ENCODE measurements at regions not wholly inside any gene's neighbourhood (a gene's known extent, or its start where the extent isn't known, plus 50 kb on each side); places are given as distances from the start of the nearest gene placed in this dataset.
"Not testable (repeated sequence)": the region's sequence is repeated elsewhere in the genome, so short reads cannot be mapped to it uniquely, and the experiment has no call there.

DNA sequence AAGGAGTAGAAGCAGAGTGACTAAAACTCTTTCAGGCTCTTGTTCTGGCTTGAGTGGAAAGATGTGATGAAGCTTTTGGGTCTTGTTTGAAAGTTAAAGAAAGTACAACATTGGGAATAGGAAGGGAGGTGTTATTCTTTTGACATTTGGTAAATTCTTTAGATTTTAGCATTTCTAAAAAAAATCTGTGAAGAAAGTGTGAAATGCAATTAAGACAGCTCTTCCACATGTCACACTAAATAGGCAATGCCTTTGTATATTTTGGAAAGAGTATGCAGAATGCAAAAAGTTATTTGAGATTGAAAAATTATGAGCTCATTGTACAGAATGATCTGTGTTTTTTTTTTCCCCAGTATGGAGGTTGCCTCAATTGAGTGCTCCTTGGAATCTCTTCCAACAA, 532.2 kb upstream of the DPPA4 start:
- Histone ChIP-seq H3K9me3 (replicated peaks; ENCODE audit: low read length) (no peaks in the 10 kb centered on the region), H3K4me1 (ENCODE audit: control insufficient read depth, insufficient read depth, low read length) (no peaks in the 10 kb centered on the region), H3K36me3 (ENCODE audit: insufficient read depth, low read length) (no peaks in the 10 kb centered on the region), H3K9ac (ENCODE audit: low read depth, low read length) (no peak overlapping the region), H3K4me2 (ENCODE audit: low read length) (no peak overlapping the region), H3K27me3 (ENCODE audit: control insufficient read depth, insufficient read depth, low read length) (no peaks in the 10 kb centered on the region), H3K4me3 (ENCODE audit: low read length) (no peak overlapping the region)

- Histone ChIP-seq H3K27me3 (ENCODE audit: control insufficient read depth, insufficient read depth, low read length) (no peaks in the 10 kb centered on the region), H3K4me2 (ENCODE audit: low read length) (no peak overlapping the region), H3K4me1 (ENCODE audit: control insufficient read depth, insufficient read depth, low read length) (no peaks in the 10 kb centered on the region), H3K4me3 (ENCODE audit: low read length) (no peak overlapping the region), H3K9me3 (replicated peaks; ENCODE audit: low read length) (no peaks in the 10 kb centered on the region), H3K9ac (ENCODE audit: low read depth, low read length) (no peak overlapping the region), H3K36me3 (ENCODE audit: insufficient read depth, low read length) (no peaks in the 10 kb centered on the region)
These were observed 537.8 kb upstream of the DPPA4 start for GRCh38 chr3:109874896-109875708.

GRCh38 chr3:109877616-109878015, 540.3 kb upstream of the DPPA4 start:
- not testable (repeated sequence) for H3K4me3 ChIP-seq (ENCODE audit: low read length); H3K4me2 ChIP-seq (ENCODE audit: low read length); H3K9me3 ChIP-seq (replicated peaks; ENCODE audit: low read length); H3K9ac ChIP-seq (ENCODE audit: low read depth, low read length); H3K27me3 ChIP-seq (ENCODE audit: control insufficient read depth, insufficient read depth, low read length); H3K36me3 ChIP-seq (ENCODE audit: insufficient read depth, low read length); H3K4me1 ChIP-seq (ENCODE audit: control insufficient read depth, insufficient read depth, low read length)

GRCh38 chr3:109882144-109882543, 544.8 kb upstream of the DPPA4 start:
- Histone ChIP-seq H3K4me2 (ENCODE audit: low read length) (no peak overlapping the region), H3K4me3 (ENCODE audit: low read length) (no peak overlapping the region), H3K9me3 (replicated peaks; ENCODE audit: low read length) (no peaks in the 10 kb centered on the region), H3K4me1 (ENCODE audit: control insufficient read depth, insufficient read depth, low read length) (no peaks in the 10 kb centered on the region), H3K9ac (ENCODE audit: low read depth, low read length) (no peak overlapping the region), H3K27me3 (ENCODE audit: control insufficient read depth, insufficient read depth, low read length) (no peaks in the 10 kb centered on the region), H3K36me3 (ENCODE audit: insufficient read depth, low read length) (no peaks in the 10 kb centered on the region)

GRCh38 chr3:109887293-109887692, 549.9 kb upstream of the DPPA4 start:
- H3K36me3 ChIP-seq (ENCODE audit: insufficient read depth, low read length) = no peaks in the 10 kb centered on the region
- H3K9me3 ChIP-seq (replicated peaks; ENCODE audit: low read length) = no peaks in the 10 kb centered on the region
- H3K4me1 ChIP-seq (ENCODE audit: control insufficient read depth, insufficient read depth, low read length) = no peaks in the 10 kb centered on the region
- H3K9ac ChIP-seq (ENCODE audit: low read depth, low read length) = no peak overlapping the region
- no peak overlapping the region for H3K4me3 ChIP-seq (ENCODE audit: low read length)
- no peaks in the 10 kb centered on the region for H3K27me3 ChIP-seq (ENCODE audit: control insufficient read depth, insufficient read depth, low read length)
- H3K4me2 ChIP-seq (ENCODE audit: low read length) = no peak overlapping the region

- Histone ChIP-seq H3K27me3 (ENCODE audit: control insufficient read depth, insufficient read depth, low read length) (no peaks in the 10 kb centered on the region), H3K36me3 (ENCODE audit: insufficient read depth, low read length) (no peaks in the 10 kb centered on the region), H3K9me3 (replicated peaks; ENCODE audit: low read length) (no peaks in the 10 kb centered on the region), H3K4me2 (ENCODE audit: low read length) (no peak overlapping the region), H3K4me3 (ENCODE audit: low read length) (no peak overlapping the region), H3K4me1 (ENCODE audit: control insufficient read depth, insufficient read depth, low read length) (no peaks in the 10 kb centered on the region), H3K9ac (ENCODE audit: low read depth, low read length) (no peak overlapping the region)
These were observed 550.7 kb upstream of the DPPA4 start for GRCh38 chr3:109888026-109888425.

DNA sequence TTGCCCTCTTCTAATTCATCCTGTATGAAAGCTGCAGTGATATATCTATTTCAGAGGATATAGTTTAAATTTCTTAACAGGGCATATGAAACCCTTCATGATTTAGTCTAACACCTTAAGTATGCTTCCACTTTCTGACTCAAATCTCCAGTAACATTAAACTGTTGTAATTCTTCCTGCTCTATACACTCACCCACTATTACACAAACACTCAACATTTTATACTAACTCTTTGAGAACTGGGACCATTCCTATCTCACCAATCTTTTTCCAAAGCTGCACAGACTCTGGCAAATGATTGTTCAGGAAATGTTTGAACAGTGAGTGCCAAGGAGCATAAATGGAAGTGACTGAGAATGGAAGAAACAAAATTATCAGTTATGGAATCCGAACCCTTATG, 560.4 kb upstream of the DPPA4 start:
- Histone ChIP-seq H3K27me3 (ENCODE audit: control insufficient read depth, insufficient read depth, low read length) (no peaks in the 10 kb centered on the region), H3K4me1 (ENCODE audit: control insufficient read depth, insufficient read depth, low read length) (no peaks in the 10 kb centered on the region), H3K36me3 (ENCODE audit: insufficient read depth, low read length) (no peaks in the 10 kb centered on the region), H3K4me3 (ENCODE audit: low read length) (no peak overlapping the region), H3K9me3 (replicated peaks; ENCODE audit: low read length) (no peaks in the 10 kb centered on the region), H3K4me2 (ENCODE audit: low read length) (no peak overlapping the region), H3K9ac (ENCODE audit: low read depth, low read length) (no peak overlapping the region)

- Histone ChIP-seq H3K4me3 (ENCODE audit: low read length) (no peak overlapping the region), H3K4me2 (ENCODE audit: low read length) (no peak overlapping the region), H3K9ac (ENCODE audit: low read depth, low read length) (no peak overlapping the region), H3K9me3 (replicated peaks; ENCODE audit: low read length) (no peaks in the 10 kb centered on the region), H3K36me3 (ENCODE audit: insufficient read depth, low read length) (no peaks in the 10 kb centered on the region), H3K4me1 (ENCODE audit: control insufficient read depth, insufficient read depth, low read length) (no peaks in the 10 kb centered on the region), H3K27me3 (ENCODE audit: control insufficient read depth, insufficient read depth, low read length) (no peaks in the 10 kb centered on the region)
These were observed 562.6 kb upstream of the DPPA4 start for GRCh38 chr3:109899925-109900324.

DNA sequence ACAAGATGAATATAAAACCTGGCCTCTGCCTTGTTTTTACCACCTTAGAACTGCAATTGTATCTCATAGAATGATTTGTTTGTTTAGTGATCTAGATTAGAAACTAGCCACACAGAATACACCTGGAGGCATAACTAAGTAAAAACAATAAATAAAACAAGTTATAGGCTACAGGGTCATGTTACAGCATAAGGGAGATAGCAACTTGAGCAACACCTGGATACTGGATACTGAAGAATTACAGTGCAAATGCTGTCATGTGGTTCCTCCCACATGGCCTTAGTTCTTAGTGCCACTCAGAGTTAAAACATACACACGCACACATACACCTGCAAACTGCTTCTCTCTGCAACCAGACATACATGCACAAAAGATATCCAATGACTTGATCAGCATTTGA, 563.4 kb upstream of the DPPA4 start:
- Histone ChIP-seq H3K4me2 (ENCODE audit: low read length) (no peak overlapping the region), H3K27me3 (ENCODE audit: control insufficient read depth, insufficient read depth, low read length) (no peaks in the 10 kb centered on the region), H3K9ac (ENCODE audit: low read depth, low read length) (no peak overlapping the region), H3K4me1 (ENCODE audit: control insufficient read depth, insufficient read depth, low read length) (no peaks in the 10 kb centered on the region), H3K36me3 (ENCODE audit: insufficient read depth, low read length) (no peaks in the 10 kb centered on the region), H3K9me3 (replicated peaks; ENCODE audit: low read length) (no peaks in the 10 kb centered on the region), H3K4me3 (ENCODE audit: low read length) (no peak overlapping the region)

GRCh38 chr3:109902549-109902948, 565.2 kb upstream of the DPPA4 start:
- no peak overlapping the region for H3K9ac ChIP-seq (ENCODE audit: low read depth, low read length)
- no peak overlapping the region for H3K4me3 ChIP-seq (ENCODE audit: low read length)
- H3K4me2 ChIP-seq (ENCODE audit: low read length) = no peak overlapping the region
- H3K36me3 ChIP-seq (ENCODE audit: insufficient read depth, low read length) = no peaks in the 10 kb centered on the region
- H3K9me3 ChIP-seq (replicated peaks; ENCODE audit: low read length) = no peaks in the 10 kb centered on the region
- H3K27me3 ChIP-seq (ENCODE audit: control insufficient read depth, insufficient read depth, low read length) = no peaks in the 10 kb centered on the region
- no peaks in the 10 kb centered on the region for H3K4me1 ChIP-seq (ENCODE audit: control insufficient read depth, insufficient read depth, low read length)

DNA sequence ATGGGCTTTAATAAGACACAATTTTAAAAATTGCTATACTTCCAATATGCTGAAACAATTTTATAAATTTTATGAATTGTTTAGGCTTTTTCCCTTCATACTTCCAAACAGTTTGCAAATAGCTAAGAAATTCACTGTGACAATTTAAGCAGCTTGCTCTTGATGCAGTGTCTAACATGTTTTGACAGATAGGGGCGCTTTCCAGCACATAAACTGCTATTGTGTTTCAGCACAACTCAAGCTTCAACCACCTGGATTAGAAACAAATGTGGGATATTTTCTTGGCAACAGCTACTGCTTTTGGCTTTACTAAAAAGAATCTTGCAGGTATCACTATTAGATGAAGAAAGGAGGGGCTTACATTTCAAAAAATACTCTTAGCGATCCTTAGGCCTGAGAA, 565.8 kb upstream of the DPPA4 start:
- H3K36me3 ChIP-seq (ENCODE audit: insufficient read depth, low read length) = no peaks in the 10 kb centered on the region
- H3K9ac ChIP-seq (ENCODE audit: low read depth, low read length) = no peak overlapping the region
- no peaks in the 10 kb centered on the region for H3K9me3 ChIP-seq (replicated peaks; ENCODE audit: low read length)
- H3K27me3 ChIP-seq (ENCODE audit: control insufficient read depth, insufficient read depth, low read length) = no peaks in the 10 kb centered on the region
- no peak overlapping the region for H3K4me3 ChIP-seq (ENCODE audit: low read length)
- no peaks in the 10 kb centered on the region for H3K4me1 ChIP-seq (ENCODE audit: control insufficient read depth, insufficient read depth, low read length)
- H3K4me2 ChIP-seq (ENCODE audit: low read length) = no peak overlapping the region

DNA sequence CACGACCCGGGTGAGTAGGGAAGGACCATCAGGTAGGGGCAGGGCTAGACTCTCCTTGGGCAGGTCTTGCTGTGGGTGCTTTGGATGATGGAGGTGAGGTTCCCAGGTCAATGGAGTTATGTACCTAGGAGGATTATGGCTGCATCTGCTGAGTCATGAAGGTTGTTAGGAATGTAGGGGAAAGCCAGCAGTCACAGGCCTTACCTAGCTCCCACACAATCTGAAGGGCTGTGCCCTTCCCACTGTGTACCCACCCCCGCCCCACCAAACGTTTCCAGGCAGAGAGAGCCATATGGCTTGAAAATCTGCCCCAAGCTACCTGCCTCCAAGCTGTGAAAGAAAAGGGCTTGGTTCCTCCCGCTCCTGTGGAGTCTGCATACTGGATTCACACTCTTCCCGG, 573.4 kb upstream of the DPPA4 start:
- Histone ChIP-seq H3K36me3 (ENCODE audit: insufficient read depth, low read length) (no peaks in the 10 kb centered on the region), H3K4me3 (ENCODE audit: low read length) (no peak overlapping the region), H3K4me1 (ENCODE audit: control insufficient read depth, insufficient read depth, low read length) (no peaks in the 10 kb centered on the region), H3K9ac (ENCODE audit: low read depth, low read length) (no peak overlapping the region), H3K27me3 (ENCODE audit: control insufficient read depth, insufficient read depth, low read length) (no peaks in the 10 kb centered on the region), H3K9me3 (replicated peaks; ENCODE audit: low read length) (no peaks in the 10 kb centered on the region), H3K4me2 (ENCODE audit: low read length) (no peak overlapping the region)
